ENCODE measurements at regions not wholly inside any gene's neighbourhood (a gene's known extent, or its start where the extent isn't known, plus 50 kb on each side); places are given as distances from the start of the nearest gene placed in this dataset.

- TF ChIP-seq, protein P1, sequence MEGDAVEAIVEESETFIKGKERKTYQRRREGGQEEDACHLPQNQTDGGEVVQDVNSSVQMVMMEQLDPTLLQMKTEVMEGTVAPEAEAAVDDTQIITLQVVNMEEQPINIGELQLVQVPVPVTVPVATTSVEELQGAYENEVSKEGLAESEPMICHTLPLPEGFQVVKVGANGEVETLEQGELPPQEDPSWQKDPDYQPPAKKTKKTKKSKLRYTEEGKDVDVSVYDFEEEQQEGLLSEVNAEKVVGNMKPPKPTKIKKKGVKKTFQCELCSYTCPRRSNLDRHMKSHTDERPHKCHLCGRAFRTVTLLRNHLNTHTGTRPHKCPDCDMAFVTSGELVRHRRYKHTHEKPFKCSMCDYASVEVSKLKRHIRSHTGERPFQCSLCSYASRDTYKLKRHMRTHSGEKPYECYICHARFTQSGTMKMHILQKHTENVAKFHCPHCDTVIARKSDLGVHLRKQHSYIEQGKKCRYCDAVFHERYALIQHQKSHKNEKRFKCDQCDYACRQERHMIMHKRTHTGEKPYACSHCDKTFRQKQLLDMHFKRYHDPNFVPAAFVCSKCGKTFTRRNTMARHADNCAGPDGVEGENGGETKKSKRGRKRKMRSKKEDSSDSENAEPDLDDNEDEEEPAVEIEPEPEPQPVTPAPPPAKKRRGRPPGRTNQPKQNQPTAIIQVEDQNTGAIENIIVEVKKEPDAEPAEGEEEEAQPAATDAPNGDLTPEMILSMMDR (conservative IDR thresholded peaks at IDR 0.05; ENCODE audit: low read length): no peak
- no peak for TF ChIP-seq EZH2phosphoT487 (IDR thresholded peaks at IDR 0.05; ENCODE audit: borderline replicate concordance, low read depth, low read length)
Observed at GRCh38 chr18:64402636-64403035, 253.7 kb upstream of the LINC00305 start.
